NCI-H460 (cell line): ENCODE measurements at regions not wholly inside any gene's neighbourhood (a gene's known extent, or its start where the extent isn't known, plus 50 kb on each side); places are given as distances from the start of the nearest gene placed in this dataset.

Source experiments
- DNase-seq: peaks from one replicate; pipeline ENCODE4 v3.0.0-alpha.2; 2016; ENCODE audit warnings: low read depth; ENCODE audit errors: extremely low read depth

- no peak for DNase-seq
Observed at GRCh38 chr12:41983394-41983793, 161.3 kb downstream of the GXYLT1 start.

- no peak for DNase-seq
Observed at GRCh38 chr12:41981758-41982157, 162.9 kb downstream of the GXYLT1 start.

- DNase-seq = no peak
Observed at GRCh38 chr12:41981013-41981412, 163.7 kb downstream of the GXYLT1 start.

GRCh38 chr12:41980390-41980789, 164.3 kb downstream of the GXYLT1 start:
- DNase-seq = no peak

- DNase-seq = no peak
Observed at GRCh38 chr12:41979574-41979973, 165.1 kb downstream of the GXYLT1 start.

GRCh38 chr12:41972598-41972997, 172.1 kb downstream of the GXYLT1 start:
- DNase-seq = no peak

GRCh38 chr12:41972196-41972595, 172.5 kb downstream of the GXYLT1 start:
- DNase-seq = no peak

- DNase-seq = no peak
Observed at GRCh38 chr12:41970744-41971143, 173.9 kb downstream of the GXYLT1 start.

- DNase-seq = no peak
Observed at GRCh38 chr12:41968599-41968998, 176.1 kb downstream of the GXYLT1 start.

GRCh38 chr12:41967668-41968500, 176.8 kb downstream of the GXYLT1 start:
- DNase-seq = no peak

GRCh38 chr12:41966916-41967315, 177.8 kb downstream of the GXYLT1 start:
- no peak for DNase-seq

- no peak for DNase-seq
Observed at GRCh38 chr12:41966001-41966400, 178.7 kb downstream of the GXYLT1 start.

GRCh38 chr12:41963398-41963797, 181.3 kb downstream of the GXYLT1 start:
- DNase-seq = no peak

GRCh38 chr12:41962171-41962572, 182.5 kb downstream of the GXYLT1 start:
- no peak for DNase-seq

- no peak for DNase-seq
Observed at GRCh38 chr12:41959271-41959670, 185.4 kb downstream of the GXYLT1 start.

GRCh38 chr12:41956353-41956752, 188.3 kb downstream of the GXYLT1 start:
- DNase-seq = no peak

GRCh38 chr12:41950455-41950854, 194.2 kb downstream of the GXYLT1 start:
- DNase-seq = no peak

- DNase-seq = no peak
Observed at GRCh38 chr12:41946106-41946505, 198.6 kb downstream of the GXYLT1 start.

- DNase-seq = no peak
Observed at GRCh38 chr12:41944216-41944615, 200.5 kb downstream of the GXYLT1 start.

- DNase-seq = no peak
Observed at GRCh38 chr12:41943671-41944070, 201.0 kb downstream of the GXYLT1 start.

- DNase-seq = no peak
Observed at GRCh38 chr12:41942354-41942753, 202.3 kb downstream of the GXYLT1 start.

- no peak for DNase-seq
Observed at GRCh38 chr12:41941079-41941478, 203.6 kb downstream of the GXYLT1 start.

GRCh38 chr12:41940571-41940970, 204.1 kb downstream of the GXYLT1 start:
- no peak for DNase-seq
